ENCODE measurements at regions not wholly inside any gene's neighbourhood (a gene's known extent, or its start where the extent isn't known, plus 50 kb on each side); places are given as distances from the start of the nearest gene placed in this dataset.

DNA sequence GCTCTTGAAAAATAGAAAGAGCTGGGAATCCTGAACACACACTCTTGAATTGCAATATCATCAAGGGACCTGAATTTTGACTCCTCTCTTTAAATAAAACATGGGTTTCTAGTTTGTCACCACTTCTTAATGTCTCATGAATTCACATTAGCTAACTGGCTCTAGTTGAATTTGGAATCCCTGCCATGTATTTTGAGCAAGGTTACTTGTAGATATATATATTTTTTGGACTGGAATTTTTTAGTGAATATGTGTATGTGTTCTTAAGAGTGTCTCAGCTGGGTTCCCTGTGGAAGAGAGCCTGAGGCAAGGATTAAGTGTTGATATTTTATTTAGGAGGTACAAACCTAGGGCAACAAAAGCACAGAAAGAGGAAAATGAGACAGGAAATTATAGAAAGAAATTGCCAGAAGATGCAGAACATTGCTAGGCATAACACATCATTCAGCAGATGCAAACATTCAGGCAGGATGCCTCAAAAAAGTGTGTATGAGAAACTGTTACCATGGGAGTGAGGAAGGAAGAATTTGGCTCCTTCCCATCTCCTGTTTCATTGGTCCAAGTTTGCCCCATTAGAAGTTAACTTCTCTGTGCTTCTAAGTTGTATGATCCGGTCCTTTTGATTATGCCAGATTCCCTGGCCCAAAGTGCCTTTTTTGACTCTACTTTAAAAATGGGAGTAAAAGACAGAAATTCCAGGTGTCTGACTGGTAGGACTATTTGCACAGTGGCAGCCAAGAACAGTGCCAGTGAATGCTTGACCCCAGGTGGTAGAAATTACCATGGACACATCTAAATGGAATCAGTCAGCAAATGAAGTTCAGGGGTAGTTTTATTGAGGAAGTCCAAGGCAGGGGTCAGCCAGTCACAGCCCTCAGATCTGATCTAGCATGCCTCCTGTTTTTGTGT, 253.7 kb upstream of the TGFBR2 start:
- Histone ChIP-seq H3K27ac (ENCODE audit: insufficient read depth, low read length) (no peak overlapping the region), H2AFZ (replicated peaks; ENCODE audit: low read length, poor library complexity) (no peak overlapping the region)

More for the DNA sequence above, 253.7 kb upstream of the TGFBR2 start:
- no peak overlapping the region for H3K23ac ChIP-seq (ENCODE audit: low read depth, low read length)
- in situ Hi-C loops (cut with MboI; ENCODE audit: low sequenced_read_pairs) (no loop called here), intact Hi-C loops (cut with micrococcal nuclease) (no loop called here), dilution Hi-C loops (cut with HindIII; ENCODE audit: low sequenced_read_pairs, unreplicated experiment) (no loop called here)
- TF ChIP-seq CEBPB (IDR thresholded peaks at IDR 0.05; ENCODE audit: low read depth, low read length) (no peak), BHLHE40 (IDR thresholded peaks at IDR 0.05; ENCODE audit: low read depth, low read length) (no peak), RAD21 (IDR thresholded peaks at IDR 0.05; ENCODE audit: low read length) (no peak), SMC3 (IDR thresholded peaks at IDR 0.05; ENCODE audit: low read depth, low read length) (no peak), CHD1 (IDR thresholded peaks at IDR 0.05; ENCODE audit: low read depth, low read length) (no peak), MAFK (IDR thresholded peaks at IDR 0.05; ENCODE audit: low read depth, low read length) (no peak), RFX5 (IDR thresholded peaks at IDR 0.05; ENCODE audit: low read depth, low read length) (no peak), FOS (IDR thresholded peaks at IDR 0.05; ENCODE audit: low read depth, low read length) (no peak), RCOR1 (IDR thresholded peaks at IDR 0.05; ENCODE audit: insufficient replicate concordance, low read length) (no peak), MXI1 (IDR thresholded peaks at IDR 0.05; ENCODE audit: borderline replicate concordance, low read depth, low read length) (no peak), POLR2A (IDR thresholded peaks at IDR 0.05; ENCODE audit: low read depth, low read length) (no peak), NFE2L2 (IDR thresholded peaks at IDR 0.05; ENCODE audit: low read depth, low read length) (no peak), MAZ (IDR thresholded peaks at IDR 0.05; ENCODE audit: borderline replicate concordance, low read depth, low read length) (no peak)
- TF ChIP-seq, protein P1, sequence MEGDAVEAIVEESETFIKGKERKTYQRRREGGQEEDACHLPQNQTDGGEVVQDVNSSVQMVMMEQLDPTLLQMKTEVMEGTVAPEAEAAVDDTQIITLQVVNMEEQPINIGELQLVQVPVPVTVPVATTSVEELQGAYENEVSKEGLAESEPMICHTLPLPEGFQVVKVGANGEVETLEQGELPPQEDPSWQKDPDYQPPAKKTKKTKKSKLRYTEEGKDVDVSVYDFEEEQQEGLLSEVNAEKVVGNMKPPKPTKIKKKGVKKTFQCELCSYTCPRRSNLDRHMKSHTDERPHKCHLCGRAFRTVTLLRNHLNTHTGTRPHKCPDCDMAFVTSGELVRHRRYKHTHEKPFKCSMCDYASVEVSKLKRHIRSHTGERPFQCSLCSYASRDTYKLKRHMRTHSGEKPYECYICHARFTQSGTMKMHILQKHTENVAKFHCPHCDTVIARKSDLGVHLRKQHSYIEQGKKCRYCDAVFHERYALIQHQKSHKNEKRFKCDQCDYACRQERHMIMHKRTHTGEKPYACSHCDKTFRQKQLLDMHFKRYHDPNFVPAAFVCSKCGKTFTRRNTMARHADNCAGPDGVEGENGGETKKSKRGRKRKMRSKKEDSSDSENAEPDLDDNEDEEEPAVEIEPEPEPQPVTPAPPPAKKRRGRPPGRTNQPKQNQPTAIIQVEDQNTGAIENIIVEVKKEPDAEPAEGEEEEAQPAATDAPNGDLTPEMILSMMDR (conservative IDR thresholded peaks at IDR 0.05; ENCODE audit: low read depth, low read length) = no peak
- ATAC-seq (ENCODE audit: low read depth) (no peak), DNase-seq (peak; percentile 10)
- 100% methylated on average over 1 of the region's 1 CpG; no CpG with 5 or more reads in 1 of the 2 experiments for WGBS, 2 experiments (ENCODE audit: extremely low coverage in 2 of 2, insufficient read length in 1 of 2)
- no peak overlapping the region for H2BK5ac ChIP-seq (ENCODE audit: low read depth, low read length, poor library complexity, severe bottlenecking)
- H3K4me3 ChIP-seq (ENCODE audit: insufficient read depth, low read depth, low read length) = no peak overlapping the region
- no peaks in the 10 kb centered on the region for H3K27me3 ChIP-seq (ENCODE audit: control insufficient read depth, insufficient read depth, low read length)
- H4K5ac ChIP-seq (ENCODE audit: low read depth, low read length) = no peak overlapping the region
- H4K20me1 ChIP-seq (ENCODE audit: insufficient read depth, low read length) = no peaks in the 10 kb centered on the region
- no peak overlapping the region for H3K4me2 ChIP-seq (ENCODE audit: low read depth, low read length)
- no peak overlapping the region for H4K91ac ChIP-seq (ENCODE audit: insufficient read depth, low read depth, low read length)
- H2AK5ac ChIP-seq (ENCODE audit: low read depth, low read length) = no peak overlapping the region
- peaks cover 13% of the 10 kb centered on the region for H3K4me1 ChIP-seq (ENCODE audit: control insufficient read depth, insufficient read depth, low read length)
- no peak overlapping the region for H3K56ac ChIP-seq (ENCODE audit: extremely low read depth, insufficient read depth, low read length)
- H4K8ac ChIP-seq (ENCODE audit: low read depth in 2 of 2, low read length in 2 of 2) = peak overlapping the region in 1 of 2 experiments; percentile 25; a peak in 1 of 4 replicates
- H3K9me1 ChIP-seq (ENCODE audit: insufficient read depth, low read length) = peaks cover 14% of the 10 kb centered on the region; the same call in 1 of the 2 replicates
- no peak overlapping the region for H2AK9ac ChIP-seq (replicated peaks; ENCODE audit: low read depth, low read length, poor library complexity)
- no peak overlapping the region for H3K9ac ChIP-seq (ENCODE audit: low read depth, low read length)
- BruUV-seq (replicated peaks) = no TSS peak
- H2BK15ac ChIP-seq (ENCODE audit: low read depth, low read length) = peak overlapping the region; percentile 45; the same call in 2 of the 3 replicates
- H3K36me3 ChIP-seq (ENCODE audit: control insufficient read depth, insufficient read depth, low read length) = no peaks in the 10 kb centered on the region
- POLR2A ChIA-PET (ENCODE audit: unreplicated experiment) = no interaction called here
- peak overlapping the region; percentile 16; the same call in 1 of the 2 replicates for H2BK20ac ChIP-seq (ENCODE audit: low read depth, low read length)
- CTCF ChIA-PET = interaction anchor here (0.9 kb wide), 1 partner anchor 21 kb away, joined by 3 read pairs; no protein-coding TSS in a partner anchor
- no peaks in the 10 kb centered on the region for H3K9me3 ChIP-seq (ENCODE audit: control insufficient read depth, insufficient read depth, low read length)
- peak overlapping the region; percentile 32; the same call in 1 of the 2 replicates for H2BK120ac ChIP-seq (ENCODE audit: low read depth, low read length)
- H3K79me1 ChIP-seq (ENCODE audit: low read depth in 1 of 2, low read length in 2 of 2) = no peaks in the 10 kb centered on the region
- H3K14ac ChIP-seq (replicated peaks; ENCODE audit: low read depth, low read length) = peak overlapping the region; percentile 10; the same call in 1 of the 2 replicates
- H3K18ac ChIP-seq (ENCODE audit: low read depth, low read length) = no peak overlapping the region
- H3K4ac ChIP-seq (ENCODE audit: low read depth, low read length) = peak overlapping the region; percentile 36; the same call in 1 of the 2 replicates

All from IMR-90 (cell line).